Hippocampal formation (tissue), 2 donors: ENCODE measurements at regions not wholly inside any gene's neighbourhood (a gene's known extent, or its start where the extent isn't known, plus 50 kb on each side); places are given as distances from the start of the nearest gene placed in this dataset.

Source experiments
- DNase-seq, 2 donors: peaks; one replicate each; lab custom pipeline; 2025; lab: John Stamatoyannopoulos, UW

- DNase-seq, result no peak
These were observed 102.6 kb downstream of the MCFD2 start for GRCh38 chr2:46813020-46813415.
